HEK293 (cell line): ENCODE measurements at regions not wholly inside any gene's neighbourhood (a gene's known extent, or its start where the extent isn't known, plus 50 kb on each side); places are given as distances from the start of the nearest gene placed in this dataset.

Experiments
- CTCF ChIA-PET: fragments of 350-600 bp; formaldehyde crosslinking; extraction: SDS; loops from one replicate; lab custom pipeline; 2021; ENCODE audit warnings: antibody characterized with exemption; lab: Yijun Ruan, JAX
- POLR2A ChIA-PET: fragments of 300-600 bp; formaldehyde crosslinking; extraction: SDS; loops from one replicate; lab custom pipeline; 2020; ENCODE audit warnings: antibody characterized with exemption, inconsistent platforms; lab: Yijun Ruan, JAX
- H3K27ac ChIP-seq: fragments of 200-500 bp; sonication (Bioruptor generic); 2 replicates; pipeline ENCODE4 v1.5.1; 2014; ENCODE audit warnings: low read depth, low read length, control low read depth, inconsistent platforms; ENCODE audit errors: extremely low read depth
- H3K36me3 ChIP-seq, 2 experiments: fragments of 200-500 bp in 1 of 2; sonication (Bioruptor generic) in 1 of 2; 1 replicate in 1 of 2; 2 replicates in 1 of 2; pipeline ENCODE4 v1.5.1; 2014 to 2017; ENCODE audit warnings: inconsistent platforms in 2 of 2, low read length in 2 of 2; ENCODE audit not compliant: control insufficient read depth in 2 of 2, insufficient read depth in 1 of 2
- H3K4me1 ChIP-seq: fragments of 200-500 bp; sonication (Bioruptor generic); 2 replicates; pipeline ENCODE4 v1.5.1; 2014; ENCODE audit warnings: mild to moderate bottlenecking, low read length, inconsistent platforms; ENCODE audit not compliant: control insufficient read depth, insufficient read depth
- H3K4me3 ChIP-seq: 2 replicates; pipeline ENCODE4 v1.5.1; 2011; ENCODE audit warnings: low read depth, mild to moderate bottlenecking, control low read depth, low read length, moderate library complexity
- H3K9me3 ChIP-seq: fragments of 200-500 bp; sonication (Bioruptor generic); 2 replicates; pipeline ENCODE4 v1.5.1; 2014; ENCODE audit warnings: low read depth, low read length, inconsistent platforms; ENCODE audit not compliant: control insufficient read depth, insufficient read depth
- BCL11A ChIP-seq: fragments of 450-650 bp; formaldehyde crosslinking; IDR thresholded peaks from 2 replicates; pipeline ENCODE4 v1.5.1; 2016; ENCODE audit warnings: low read depth, missing biosample characterization, missing genetic modification characterization
- PRDM4 ChIP-seq: fragments of 450-650 bp; formaldehyde crosslinking; IDR thresholded peaks from 2 replicates; pipeline ENCODE4 v1.5.1; 2017; ENCODE audit warnings: missing biosample characterization, missing genetic modification characterization
- ZBTB17 ChIP-seq: fragments of 450-650 bp; formaldehyde crosslinking; IDR thresholded peaks from 2 replicates; pipeline ENCODE4 v1.5.1; 2016; ENCODE audit warnings: missing biosample characterization, missing genetic modification characterization
- ZBTB7A ChIP-seq: fragments of 450-650 bp; formaldehyde crosslinking; IDR thresholded peaks from 2 replicates; pipeline ENCODE4 v1.5.1; 2016; ENCODE audit warnings: low read depth, missing biosample characterization, missing genetic modification characterization
- ZNF114 ChIP-seq: fragments of 450-650 bp; formaldehyde crosslinking; IDR thresholded peaks from 2 replicates; pipeline ENCODE4 v1.5.0; 2017; ENCODE audit warnings: missing biosample characterization, missing genetic modification characterization
- ZNF132 ChIP-seq: fragments of 450-650 bp; formaldehyde crosslinking; IDR thresholded peaks from 2 replicates; pipeline ENCODE4 v1.5.1; 2017; ENCODE audit warnings: missing biosample characterization, missing genetic modification characterization, borderline replicate concordance
- ZNF140 ChIP-seq: fragments of 450-650 bp; formaldehyde crosslinking; IDR thresholded peaks from 2 replicates; pipeline ENCODE4 v1.5.1; 2016; ENCODE audit warnings: missing biosample characterization, missing genetic modification characterization
- ZNF18 ChIP-seq: fragments of 450-650 bp; formaldehyde crosslinking; IDR thresholded peaks from 2 replicates; pipeline ENCODE4 v1.5.1; 2016; ENCODE audit warnings: missing biosample characterization, missing genetic modification characterization
- ZNF488 ChIP-seq: fragments of 450-650 bp; formaldehyde crosslinking; IDR thresholded peaks from 2 replicates; pipeline ENCODE4 v1.5.1; 2016; ENCODE audit warnings: missing biosample characterization, missing genetic modification characterization
- ZNF514 ChIP-seq: fragments of 450-650 bp; formaldehyde crosslinking; IDR thresholded peaks from 2 replicates; pipeline ENCODE4 v1.5.1; 2016; ENCODE audit warnings: missing biosample characterization, missing genetic modification characterization
- ZNF580 ChIP-seq: fragments of 450-650 bp; formaldehyde crosslinking; IDR thresholded peaks from 2 replicates; pipeline ENCODE4 v1.5.1; 2016; ENCODE audit warnings: missing biosample characterization, missing genetic modification characterization
- ZNF585B ChIP-seq: fragments of 450-650 bp; formaldehyde crosslinking; IDR thresholded peaks from 2 replicates; pipeline ENCODE4 v1.5.1; 2016; ENCODE audit warnings: missing biosample characterization, missing genetic modification characterization
- ZNF600 ChIP-seq: fragments of 450-650 bp; formaldehyde crosslinking; IDR thresholded peaks from 2 replicates; pipeline ENCODE4 v1.5.1; 2016; ENCODE audit warnings: missing biosample characterization, missing genetic modification characterization
- ZNF747 ChIP-seq: fragments of 450-650 bp; formaldehyde crosslinking; IDR thresholded peaks from 2 replicates; pipeline ENCODE4 v1.5.1; 2016; ENCODE audit warnings: missing biosample characterization, missing genetic modification characterization
- ZSCAN30 ChIP-seq: fragments of 450-650 bp; IDR thresholded peaks from 2 replicates; pipeline ENCODE4 v1.5.1; 2018; ENCODE audit warnings: missing biosample characterization, mild to moderate bottlenecking, missing genetic modification characterization, moderate library complexity

- Histone ChIP-seq H3K9me3 (no peaks in the 10 kb centered on the region), H3K4me1 (no peaks in the 10 kb centered on the region), H3K27ac (no peak overlapping the region), H3K36me3 (no peaks in the 10 kb centered on the region), H3K4me3 (no peak overlapping the region)
- TF ChIP-seq ZNF18, result no peak
- TF ChIP-seq ZNF132 (tag by site-specific recombination), result no peak
- TF ChIP-seq ZNF600 (tag by site-specific recombination), result no peak
- ChIA-PET CTCF (interaction anchor here (0.7 kb wide), 1 partner anchor 501 kb away, joined by 5 read pairs; no protein-coding TSS in a partner anchor), POLR2A (no interaction called here)
These were observed 999.2 kb downstream of the ADGRL3 start for GRCh38 chr4:62199291-62199810.

GRCh38 chr4:62196338-62196737 is 996.2 kb downstream of the ADGRL3 start:
- no peak overlapping the region for H3K27ac ChIP-seq
- TF ChIP-seq BCL11A (tag by site-specific recombination) (no peak), ZNF585B (tag by site-specific recombination) (no peak), ZNF514 (tag by site-specific recombination) (no peak), ZNF114 (tag by site-specific recombination) (no peak), ZNF747 (tag by site-specific recombination) (no peak), ZNF140 (tag by site-specific recombination) (no peak), ZNF488 (tag by site-specific recombination) (no peak)
- H3K36me3 ChIP-seq, result no peaks in the 10 kb centered on the region
- no peak overlapping the region for H3K4me3 ChIP-seq
- ChIA-PET POLR2A (no interaction called here), CTCF (interaction anchor here (1.0 kb wide), 1 partner anchor 471 kb away, joined by 4 read pairs; no protein-coding TSS in a partner anchor)
- no peaks in the 10 kb centered on the region for H3K4me1 ChIP-seq
- no peaks in the 10 kb centered on the region for H3K9me3 ChIP-seq

- Histone ChIP-seq H3K36me3 (no peaks in the 10 kb centered on the region), H3K27ac (no peak overlapping the region), H3K4me3 (no peak overlapping the region), H3K9me3 (no peaks in the 10 kb centered on the region), H3K4me1 (no peaks in the 10 kb centered on the region)
- TF ChIP-seq ZBTB7A (tag by site-specific recombination) (no peak), PRDM4 (no peak), ZBTB17 (tag by site-specific recombination) (no peak), ZSCAN30 (no peak)
- POLR2A ChIA-PET, result interaction anchor here (0.6 kb wide), 1 partner anchor 667 kb away, joined by 3 read pairs; no protein-coding TSS in a partner anchor
- CTCF ChIA-PET, result no interaction called here
These were observed 994.2 kb downstream of the ADGRL3 start for GRCh38 chr4:62194342-62194741.

- no peak overlapping the region for H3K27ac ChIP-seq
- no peaks in the 10 kb centered on the region for H3K9me3 ChIP-seq
- no peaks in the 10 kb centered on the region for H3K36me3 ChIP-seq
- H3K4me1 ChIP-seq, result no peaks in the 10 kb centered on the region
- TF ChIP-seq ZNF580 (tag by site-specific recombination), result no peak
- H3K4me3 ChIP-seq, result no peak overlapping the region
- ChIA-PET CTCF (no interaction called here), POLR2A (interaction anchor here (0.6 kb wide), 1 partner anchor 668 kb away, joined by 3 read pairs; no protein-coding TSS in a partner anchor)
These were observed 993.6 kb downstream of the ADGRL3 start for GRCh38 chr4:62193761-62194160.
